ENCODE measurements at regions not wholly inside any gene's neighbourhood (a gene's known extent, or its start where the extent isn't known, plus 50 kb on each side); places are given as distances from the start of the nearest gene placed in this dataset.

DNA sequence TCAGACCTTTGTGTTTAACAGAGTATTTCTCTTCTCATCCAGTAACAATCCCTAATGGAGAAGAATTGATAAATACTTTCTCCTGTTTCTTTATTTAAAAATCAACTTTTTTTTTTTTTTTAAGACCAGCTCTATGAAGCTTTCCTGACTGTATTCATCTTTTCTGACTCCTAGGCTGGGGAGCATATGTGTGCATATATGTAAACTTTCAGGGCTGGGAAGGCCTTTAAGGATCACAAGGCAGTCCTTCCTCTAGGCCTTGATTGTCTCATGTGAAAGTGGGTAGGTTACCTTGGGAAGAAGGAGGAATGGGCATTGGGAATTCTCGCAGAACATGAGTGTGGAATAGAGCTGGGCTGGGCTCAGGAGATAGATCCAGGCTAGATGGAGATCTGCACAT, 292.9 kb upstream of the SALL1 start:
- H3K36me3 ChIP-seq = no peaks in the 10 kb centered on the region
- H3K9me3 ChIP-seq (ENCODE audit: severe bottlenecking) = no peaks in the 10 kb centered on the region
- DNase-seq = no peak
- H3K27ac ChIP-seq = no peak overlapping the region
- H3K27me3 ChIP-seq (ENCODE audit: insufficient read depth, low read depth, severe bottlenecking) = no peaks in the 10 kb centered on the region
- TF ChIP-seq, protein P1, sequence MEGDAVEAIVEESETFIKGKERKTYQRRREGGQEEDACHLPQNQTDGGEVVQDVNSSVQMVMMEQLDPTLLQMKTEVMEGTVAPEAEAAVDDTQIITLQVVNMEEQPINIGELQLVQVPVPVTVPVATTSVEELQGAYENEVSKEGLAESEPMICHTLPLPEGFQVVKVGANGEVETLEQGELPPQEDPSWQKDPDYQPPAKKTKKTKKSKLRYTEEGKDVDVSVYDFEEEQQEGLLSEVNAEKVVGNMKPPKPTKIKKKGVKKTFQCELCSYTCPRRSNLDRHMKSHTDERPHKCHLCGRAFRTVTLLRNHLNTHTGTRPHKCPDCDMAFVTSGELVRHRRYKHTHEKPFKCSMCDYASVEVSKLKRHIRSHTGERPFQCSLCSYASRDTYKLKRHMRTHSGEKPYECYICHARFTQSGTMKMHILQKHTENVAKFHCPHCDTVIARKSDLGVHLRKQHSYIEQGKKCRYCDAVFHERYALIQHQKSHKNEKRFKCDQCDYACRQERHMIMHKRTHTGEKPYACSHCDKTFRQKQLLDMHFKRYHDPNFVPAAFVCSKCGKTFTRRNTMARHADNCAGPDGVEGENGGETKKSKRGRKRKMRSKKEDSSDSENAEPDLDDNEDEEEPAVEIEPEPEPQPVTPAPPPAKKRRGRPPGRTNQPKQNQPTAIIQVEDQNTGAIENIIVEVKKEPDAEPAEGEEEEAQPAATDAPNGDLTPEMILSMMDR (IDR thresholded peaks at IDR 0.05; ENCODE audit: low read depth, low read length) = no peak
- H3K4me3 ChIP-seq (ENCODE audit: low read depth, low read length) = no peak overlapping the region

DNA sequence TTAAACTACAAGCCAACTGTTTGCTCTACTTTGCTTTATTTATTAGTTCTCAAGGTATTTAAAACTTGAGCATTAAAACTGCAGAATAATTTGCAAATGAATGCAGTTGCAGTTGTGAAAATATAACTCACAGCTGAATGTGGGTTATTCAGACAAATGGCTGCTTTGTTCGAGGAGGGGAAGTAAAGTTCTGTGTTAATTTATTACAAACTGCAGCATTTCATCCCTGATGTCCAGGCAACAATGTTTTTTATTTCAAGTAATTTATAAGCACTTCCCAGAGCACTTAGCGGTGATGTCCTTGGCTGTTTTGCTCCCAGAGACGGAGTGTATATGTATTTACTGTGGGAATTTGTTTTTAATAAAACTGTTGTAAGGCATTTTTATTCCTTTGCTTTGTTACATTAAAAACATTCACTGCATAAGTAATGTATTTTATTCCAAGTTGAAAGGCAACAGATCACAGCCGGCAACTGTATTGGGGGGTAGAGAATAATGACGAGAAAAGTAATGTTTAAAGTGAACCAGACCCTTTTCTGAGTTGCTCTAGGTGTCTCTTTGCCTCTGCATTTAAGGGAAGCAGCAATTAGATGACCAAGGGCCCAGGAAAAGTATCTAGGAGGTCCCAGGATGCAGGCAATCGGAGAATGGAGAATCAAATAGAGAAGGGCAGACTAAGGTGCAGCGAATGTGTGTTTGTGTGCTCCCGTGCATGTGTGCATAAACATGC, 291.2 kb upstream of the SALL1 start:
- Histone ChIP-seq H3K9me3 (ENCODE audit: severe bottlenecking) (no peaks in the 10 kb centered on the region), H3K4me3 (ENCODE audit: low read depth, low read length) (no peak overlapping the region), H3K36me3 (no peaks in the 10 kb centered on the region), H3K27ac (peak overlapping the region; percentile 84), H3K27me3 (ENCODE audit: insufficient read depth, low read depth, severe bottlenecking) (no peaks in the 10 kb centered on the region)
- TF ChIP-seq, protein P1 (IDR thresholded peaks at IDR 0.05; ENCODE audit: low read depth, low read length) = no peak
- DNase-seq = no peak

DNA sequence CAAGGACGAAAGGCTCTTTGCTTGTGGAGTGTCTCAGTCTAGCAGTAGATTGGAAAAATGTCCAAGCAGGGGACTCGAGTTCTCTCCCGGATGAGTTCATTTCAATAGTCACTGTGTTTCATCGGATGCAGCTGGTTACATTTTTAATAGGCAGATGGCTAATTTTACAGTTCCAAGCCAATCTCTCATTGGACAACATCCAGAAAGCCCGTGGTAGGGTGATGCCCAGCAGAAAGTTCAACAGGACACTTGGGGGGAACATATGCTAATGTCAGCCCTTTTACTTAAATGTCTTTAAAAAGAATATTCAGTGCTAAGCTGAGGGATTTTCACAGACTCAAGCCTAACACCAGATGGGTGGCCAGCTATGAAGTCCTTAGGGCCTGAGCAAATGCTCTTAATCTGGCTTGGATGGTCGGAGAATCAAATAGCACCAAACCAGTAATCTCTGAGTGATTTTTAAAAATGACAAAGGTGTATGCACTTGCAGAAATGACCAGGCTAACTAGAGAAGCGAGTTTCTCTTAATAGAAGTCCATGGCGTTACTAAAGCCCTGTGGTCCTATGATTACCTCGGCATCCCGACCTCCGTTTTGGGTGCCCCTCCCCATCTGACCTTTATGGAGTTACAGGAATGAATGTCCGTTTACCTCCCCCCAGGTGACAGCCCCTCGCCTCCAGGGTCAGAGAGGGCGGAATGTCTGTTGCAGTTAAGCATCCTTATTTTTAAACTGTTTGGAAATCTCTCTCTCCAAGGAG, 289.2 kb upstream of the SALL1 start:
- DNase-seq = peak; percentile 78
- Histone ChIP-seq H3K27me3 (ENCODE audit: insufficient read depth, low read depth, severe bottlenecking) (no peaks in the 10 kb centered on the region), H3K27ac (peak overlapping the region; percentile 84), H3K36me3 (no peaks in the 10 kb centered on the region), H3K4me3 (ENCODE audit: low read depth, low read length) (peak overlapping the region; percentile 38), H3K9me3 (ENCODE audit: severe bottlenecking) (peaks cover 3% of the 10 kb centered on the region)
- TF ChIP-seq, protein P1 (IDR thresholded peaks at IDR 0.05; ENCODE audit: low read depth, low read length) = no peak

DNA sequence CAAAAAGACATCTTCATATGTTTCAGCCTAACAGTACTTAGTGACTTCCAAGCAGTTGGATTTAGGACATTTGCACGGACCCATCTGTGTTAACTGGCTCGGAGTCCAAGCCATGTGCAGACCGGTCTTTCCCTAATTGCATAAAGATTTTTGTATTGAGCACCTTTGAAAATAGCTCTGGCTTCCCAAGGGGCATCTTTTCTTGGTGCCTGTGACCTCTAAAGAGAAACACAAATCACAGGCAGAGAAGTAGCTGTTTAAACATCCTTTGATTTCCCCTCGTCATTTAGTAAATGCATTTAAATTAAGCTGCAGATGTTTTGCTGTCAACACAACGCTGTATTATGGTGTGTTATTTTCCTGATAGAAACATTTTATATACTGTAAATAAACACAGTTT, 288.2 kb upstream of the SALL1 start:
- Histone ChIP-seq H3K27ac (peak overlapping the region; percentile 84), H3K9me3 (ENCODE audit: severe bottlenecking) (peaks cover 3% of the 10 kb centered on the region), H3K27me3 (ENCODE audit: insufficient read depth, low read depth, severe bottlenecking) (no peaks in the 10 kb centered on the region), H3K36me3 (no peaks in the 10 kb centered on the region), H3K4me3 (ENCODE audit: low read depth, low read length) (peak overlapping the region; percentile 38)
- no peak for DNase-seq
- TF ChIP-seq, protein P1 (IDR thresholded peaks at IDR 0.05; ENCODE audit: low read depth, low read length) = no peak

DNA sequence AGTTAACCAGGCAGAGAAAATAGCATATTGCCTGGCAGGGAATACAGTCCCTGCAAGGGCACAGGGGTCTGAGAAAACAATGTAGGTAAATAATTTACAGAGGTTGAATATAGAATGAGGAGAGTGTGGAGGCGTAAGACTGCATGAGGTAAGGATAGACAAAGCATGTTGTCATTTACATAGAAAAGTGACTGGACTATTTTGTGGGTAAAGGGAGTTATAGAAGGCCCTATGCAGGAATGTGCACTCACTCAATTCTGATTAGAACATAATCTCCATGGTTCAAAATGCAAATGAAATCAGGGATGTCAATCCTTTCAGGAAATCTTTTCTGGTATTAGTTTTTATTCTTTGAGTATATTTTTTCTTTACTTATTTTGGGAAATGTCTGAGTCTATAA, 285.7 kb upstream of the SALL1 start:
- peaks cover 3% of the 10 kb centered on the region for H3K9me3 ChIP-seq (ENCODE audit: severe bottlenecking)
- no peaks in the 10 kb centered on the region for H3K27me3 ChIP-seq (ENCODE audit: insufficient read depth, low read depth, severe bottlenecking)
- no peak overlapping the region for H3K4me3 ChIP-seq (ENCODE audit: low read depth, low read length)
- H3K27ac ChIP-seq = peak overlapping the region; percentile 84
- H3K36me3 ChIP-seq = no peaks in the 10 kb centered on the region
- no peak for DNase-seq
- TF ChIP-seq, protein P1 (IDR thresholded peaks at IDR 0.05; ENCODE audit: low read depth, low read length) = no peak
